ENCODE measurements at regions not wholly inside any gene's neighbourhood (a gene's known extent, or its start where the extent isn't known, plus 50 kb on each side); places are given as distances from the start of the nearest gene placed in this dataset.

DNA sequence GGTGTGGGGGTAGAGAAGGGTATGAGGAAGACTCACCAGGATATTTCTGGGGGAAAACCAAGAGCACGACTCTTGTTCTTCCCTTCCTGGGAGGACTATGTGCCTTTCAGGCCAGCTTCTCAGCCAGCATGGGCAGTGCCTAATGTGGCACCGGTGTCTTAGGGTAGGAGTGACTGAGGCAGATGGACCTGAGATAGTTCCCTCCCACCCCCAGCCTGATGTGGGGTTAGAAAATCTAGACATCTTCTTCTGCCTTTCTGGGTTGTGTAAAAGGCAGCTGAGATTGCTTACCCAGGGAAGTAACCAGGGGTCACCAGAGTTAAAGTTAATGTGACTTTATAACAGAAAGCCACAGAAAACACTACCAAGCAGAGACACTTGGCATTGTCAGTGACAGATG, 127.3 kb downstream of the TMA16 start:
- TF ChIP-seq CTCF (IDR thresholded peaks at IDR 0.05) = no peak
- no peak for TF ChIP-seq ZFX (IDR thresholded peaks at IDR 0.05; ENCODE audit: borderline replicate concordance)

GRCh38 chr4:163622379-163623035, 128.0 kb downstream of the TMA16 start:
- H3K27ac ChIP-seq = no peak overlapping the region
- no peak for TF ChIP-seq ZFX (IDR thresholded peaks at IDR 0.05; ENCODE audit: borderline replicate concordance)
- no peak for TF ChIP-seq CTCF (IDR thresholded peaks at IDR 0.05)

More for the DNA sequence above, 127.3 kb downstream of the TMA16 start:
- H3K27ac ChIP-seq = no peak overlapping the region

GRCh38 chr4:163623787-163624186, 129.3 kb downstream of the TMA16 start:
- TF ChIP-seq ZFX (IDR thresholded peaks at IDR 0.05; ENCODE audit: borderline replicate concordance) (no peak), CTCF (IDR thresholded peaks at IDR 0.05) (no peak)

DNA sequence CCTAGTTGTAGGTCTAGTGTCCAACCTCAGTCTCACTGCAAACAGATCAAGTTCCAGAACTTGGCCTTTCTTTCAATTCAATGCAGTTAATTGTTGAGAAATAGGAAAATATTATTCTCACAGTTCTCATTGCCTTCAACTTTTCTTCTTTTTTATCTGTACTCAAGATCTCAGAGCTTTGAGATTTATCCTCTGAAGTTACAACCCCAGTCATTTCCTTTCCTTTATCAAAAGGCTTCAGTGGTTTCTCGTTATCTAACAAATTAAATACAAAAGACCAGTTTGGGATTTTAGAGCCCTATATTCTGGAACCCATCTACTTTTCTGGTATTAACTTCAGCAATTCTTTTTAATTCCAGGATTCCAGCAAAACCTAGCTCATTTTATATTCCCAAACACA, 130.2 kb downstream of the TMA16 start:
- no peak for TF ChIP-seq ZFX (IDR thresholded peaks at IDR 0.05; ENCODE audit: borderline replicate concordance)
- TF ChIP-seq CTCF (IDR thresholded peaks at IDR 0.05) = no peak
- no peak overlapping the region for H3K27ac ChIP-seq

More at GRCh38 chr4:163623787-163624186, 129.3 kb downstream of the TMA16 start:
- no peak overlapping the region for H3K27ac ChIP-seq

DNA sequence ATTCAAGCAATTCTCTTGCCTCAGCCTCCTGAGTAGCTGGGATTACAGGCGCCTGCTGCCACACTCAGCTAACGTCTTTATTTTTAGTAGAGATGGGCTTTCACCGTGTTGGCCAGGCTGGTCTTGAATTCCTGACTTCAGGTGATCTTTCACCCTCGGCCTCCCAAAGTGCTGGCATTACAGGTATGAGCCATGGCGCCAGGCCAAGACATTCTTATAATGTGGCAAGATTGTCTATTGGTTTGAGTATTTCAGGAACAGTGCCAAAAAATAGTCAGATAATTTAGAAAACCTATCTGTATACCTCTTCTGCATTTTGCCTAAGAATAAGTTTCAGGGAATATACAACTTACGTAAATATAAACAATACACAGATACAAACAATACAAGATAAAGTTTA, 136.8 kb downstream of the TMA16 start:
- no peak overlapping the region for H3K27ac ChIP-seq

GRCh38 chr4:163638909-163639308, 144.4 kb downstream of the TMA16 start:
- H3K27ac ChIP-seq = no peak overlapping the region
- TF ChIP-seq ZFX (IDR thresholded peaks at IDR 0.05; ENCODE audit: borderline replicate concordance) (no peak), CTCF (IDR thresholded peaks at IDR 0.05) (no peak)

More for the DNA sequence above, 136.8 kb downstream of the TMA16 start:
- no peak for TF ChIP-seq ZFX (IDR thresholded peaks at IDR 0.05; ENCODE audit: borderline replicate concordance)
- TF ChIP-seq CTCF (IDR thresholded peaks at IDR 0.05) = no peak

- TF ChIP-seq ZFX (IDR thresholded peaks at IDR 0.05; ENCODE audit: borderline replicate concordance) (no peak), CTCF (IDR thresholded peaks at IDR 0.05) (no peak)
- no peak overlapping the region for H3K27ac ChIP-seq
Measured at GRCh38 chr4:163649557-163650091, 155.1 kb downstream of the TMA16 start.

Measured in 22Rv1 (cell line).